Aorta (tissue), 5 donors: ENCODE measurements at regions not wholly inside any gene's neighbourhood (a gene's known extent, or its start where the extent isn't known, plus 50 kb on each side); places are given as distances from the start of the nearest gene placed in this dataset.
"Not testable (repeated sequence)": the region's sequence is repeated elsewhere in the genome, so short reads cannot be mapped to it uniquely, and the experiment has no call there.

ENCODE experiments used
- ATAC-seq: fragments of 200-7000 bp; cut with Tn5 transposase; one replicate; pipeline ENCODE4 v1.9.1; 2022; ENCODE audit warnings: moderate library complexity; ENCODE audit not compliant: low FRiP score
- DNase-seq, 2 donors: peaks; one replicate each; pipeline ENCODE4 v3.0.0-alpha.2; 2020
- H3K27ac ChIP-seq, 2 donors: one replicate each; pipeline ENCODE4 v1.5.1; 2013; ENCODE audit warnings: low read length in 2 of 2, mild to moderate bottlenecking in 2 of 2, moderate library complexity in 2 of 2, control low read depth in 1 of 2, inconsistent platforms in 1 of 2, low read depth in 1 of 2
- H3K27me3 ChIP-seq, 2 donors: one replicate each; pipeline ENCODE4 v1.6.1; 2013; ENCODE audit warnings: control low read depth in 1 of 2, low read length in 1 of 2, mild to moderate bottlenecking in 1 of 2, moderate library complexity in 1 of 2; ENCODE audit not compliant: insufficient read depth in 2 of 2, control insufficient read depth in 1 of 2
- H3K36me3 ChIP-seq, 2 donors: one replicate each; pipeline ENCODE4 v1.6.1; 2013; ENCODE audit warnings: control low read depth in 1 of 2, low read length in 1 of 2, mild to moderate bottlenecking in 1 of 2; ENCODE audit not compliant: insufficient read depth in 2 of 2, control insufficient read depth in 1 of 2
- H3K4me1 ChIP-seq, 2 donors: one replicate each; pipeline ENCODE4 v1.6.1; 2013; ENCODE audit warnings: low read length in 2 of 2, control low read depth in 1 of 2, mild to moderate bottlenecking in 1 of 2, moderate library complexity in 1 of 2; ENCODE audit not compliant: insufficient read depth in 2 of 2, control insufficient read depth in 1 of 2
- H3K4me3 ChIP-seq, 2 donors: one replicate each; pipeline ENCODE4 v1.5.1; 2013; ENCODE audit warnings: low read length in 2 of 2, control low read depth in 1 of 2, mild to moderate bottlenecking in 1 of 2
- H3K9me3 ChIP-seq: one replicate; pipeline ENCODE4 v1.6.1; 2013; ENCODE audit warnings: mild to moderate bottlenecking, low read length; ENCODE audit not compliant: control insufficient read depth
- WGBS, 2 donors: extraction: QIAGEN DNeasy Blood & Tissue Kit; methylation state at CpG; one replicate each; pipeline ENCODE4 v1.1.7; 2013; 5-methylcytosine and 5-hydroxymethylcytosine counted together
- intact Hi-C, 2 donors: fragments of 100-400 bp; cut with DNase I; formaldehyde crosslinking; loops; one replicate each; pipeline versions ENCODE4 v1.14.2 to v1.15.0; 2022
- donor health status: healthy with polysubstance abuse.
- donor health status: Bipolar disorder and iron deficiency.
- donor health status: DM: no; HTN: no; CAD: no.
- donor health status: DM: no; HTN: no; CAD: no.
- donor health status: DM: yes; HTN: yes; CAD: no.

- DNase-seq, H3K36me3 ChIP-seq, ATAC-seq, H3K27ac ChIP-seq, H3K4me1 ChIP-seq, H3K4me3 ChIP-seq, H3K27me3 ChIP-seq, intact Hi-C loops, H3K9me3 ChIP-seq: not testable (repeated sequence)
- WGBS, 2 donors: 95 to 97% methylated on average over 9 of the region's 9 CpGs
Observed at GRCh38 chr20:17861620-17862019, 107.0 kb downstream of the SNX5 start.

GRCh38 chr20:17860301-17861197 is 108.0 kb downstream of the SNX5 start:
- intact Hi-C loops: no loop called here
- WGBS, 2 donors: 95% methylated on average over 15 of the region's 15 CpGs
- Histone ChIP-seq H3K4me1 (no peaks in the 10 kb centered on the region), H3K27me3 (no peaks in the 10 kb centered on the region), H3K9me3 (no peaks in the 10 kb centered on the region), H3K27ac (no peak overlapping the region), H3K4me3 (no peak overlapping the region), H3K36me3 (no peaks in the 10 kb centered on the region)
- ATAC-seq: no peak
- peak in 1 of 2 donors; percentile 69 for DNase-seq

GRCh38 chr20:17859616-17860232 is 108.9 kb downstream of the SNX5 start:
- 30 to 41% methylated on average over 22 of the region's 22 CpGs for WGBS, 2 donors
- Histone ChIP-seq H3K27ac (no peak overlapping the region), H3K36me3 (no peaks in the 10 kb centered on the region), H3K4me1 (no peaks in the 10 kb centered on the region), H3K9me3 (no peaks in the 10 kb centered on the region), H3K4me3 (no peak overlapping the region), H3K27me3 (no peaks in the 10 kb centered on the region)
- ATAC-seq: no peak
- DNase-seq: peak in 1 of 2 donors; percentile 38
- intact Hi-C loops: no loop called here

- intact Hi-C loops: no loop called here
- Histone ChIP-seq H3K36me3 (no peaks in the 10 kb centered on the region), H3K9me3 (no peaks in the 10 kb centered on the region), H3K4me3 (no peak overlapping the region), H3K4me1 (no peaks in the 10 kb centered on the region), H3K27ac (no peak overlapping the region), H3K27me3 (no peaks in the 10 kb centered on the region)
- DNase-seq (peak in 1 of 2 donors; percentile 28), ATAC-seq (no peak)
- WGBS, 2 donors: 86 to 88% methylated on average over 7 of the region's 7 CpGs
Observed at GRCh38 chr20:17859002-17859615, 109.5 kb downstream of the SNX5 start.

GRCh38 chr20:17858450-17859001 is 110.1 kb downstream of the SNX5 start:
- Histone ChIP-seq H3K27ac (no peak overlapping the region), H3K9me3 (no peaks in the 10 kb centered on the region), H3K36me3 (no peaks in the 10 kb centered on the region), H3K4me1 (no peaks in the 10 kb centered on the region), H3K4me3 (no peak overlapping the region), H3K27me3 (no peaks in the 10 kb centered on the region)
- ATAC-seq: no peak
- DNase-seq: no peak
- intact Hi-C loops: no loop called here
- WGBS, 2 donors: 90 to 97% methylated on average over 13 of the region's 13 CpGs

GRCh38 chr20:17857639-17858449 is 110.8 kb downstream of the SNX5 start:
- H3K4me3 ChIP-seq: no peak overlapping the region
- 97 to 99% methylated on average over 4 of the region's 4 CpGs for WGBS, 2 donors
- H3K27me3 ChIP-seq: no peaks in the 10 kb centered on the region
- H3K9me3 ChIP-seq: no peaks in the 10 kb centered on the region
- DNase-seq (no peak), ATAC-seq (no peak)
- no peaks in the 10 kb centered on the region for H3K4me1 ChIP-seq
- intact Hi-C loops: no loop called here
- H3K27ac ChIP-seq: no peak overlapping the region
- H3K36me3 ChIP-seq: no peaks in the 10 kb centered on the region

- Histone ChIP-seq H3K27ac (no peak overlapping the region), H3K9me3 (no peaks in the 10 kb centered on the region), H3K27me3 (no peaks in the 10 kb centered on the region), H3K4me3 (no peak overlapping the region), H3K36me3 (no peaks in the 10 kb centered on the region), H3K4me1 (no peaks in the 10 kb centered on the region)
- intact Hi-C loops: no loop called here
- 94 to 95% methylated on average over 5 of the region's 5 CpGs for WGBS, 2 donors
- ATAC-seq (no peak), DNase-seq (no peak)
Observed at GRCh38 chr20:17856837-17857605, 111.6 kb downstream of the SNX5 start.
